CD14-positive monocyte (primary cell): ENCODE measurements at regions not wholly inside any gene's neighbourhood (a gene's known extent, or its start where the extent isn't known, plus 50 kb on each side); places are given as distances from the start of the nearest gene placed in this dataset.

Experiments
- DNase-seq, 3 donors: peaks; one replicate each; pipeline ENCODE4 v3.0.0-alpha.2; 2011 to 2022
- H2AFZ ChIP-seq: 2 replicates; pipeline ENCODE4 v1.6.0; 2012; ENCODE audit warnings: mild to moderate bottlenecking, low read depth, low read length, inconsistent platforms; ENCODE audit not compliant: insufficient read depth, poor library complexity, severe bottlenecking
- H3K27ac ChIP-seq, 2 donors: 1 replicate in 1 of 2; 2 replicates in 1 of 2; pipeline ENCODE4 v1.5.1; 2012 to 2013; ENCODE audit warnings: low read length in 2 of 2, control low read depth in 1 of 2, inconsistent platforms in 1 of 2, low read depth in 1 of 2, mild to moderate bottlenecking in 1 of 2
- H3K27me3 ChIP-seq, 2 donors: one replicate each; pipeline versions ENCODE4 v1.6.0 to v1.6.1; 2011 to 2013; ENCODE audit warnings: low read length in 2 of 2; ENCODE audit not compliant: control insufficient read depth in 2 of 2, insufficient read depth in 2 of 2
- H3K36me3 ChIP-seq, 2 donors: replicated peaks in 1 of 2; 1 replicate in 1 of 2; 2 replicates in 1 of 2; pipeline versions ENCODE4 v1.5.1 to v1.6.1; 2012 to 2013; ENCODE audit warnings: low read length in 2 of 2, control low read depth in 1 of 2, inconsistent platforms in 1 of 2, mild to moderate bottlenecking in 1 of 2; ENCODE audit not compliant: insufficient read depth in 2 of 2, control insufficient read depth in 1 of 2
- H3K4me1 ChIP-seq, 2 donors: 1 replicate in 1 of 2; 2 replicates in 1 of 2; pipeline versions ENCODE4 v1.5.1 to v1.6.1; 2012 to 2013; ENCODE audit warnings: low read length in 2 of 2, control low read depth in 1 of 2, inconsistent platforms in 1 of 2, mild to moderate bottlenecking in 1 of 2, moderate library complexity in 1 of 2; ENCODE audit not compliant: insufficient read depth in 2 of 2, control insufficient read depth in 1 of 2
- H3K4me2 ChIP-seq: replicated peaks from 2 replicates; pipeline ENCODE3; 2012; ENCODE audit warnings: low read length, moderate library complexity, mild to moderate bottlenecking; ENCODE audit not compliant: poor library complexity, severe bottlenecking; ENCODE audit errors: extremely low read depth
- H3K4me3 ChIP-seq, 3 experiments: fragments of 200-600 bp in 1 of 3; sonication (generic) in 1 of 3; replicated peaks in 1 of 3; 1 replicate in 2 of 3; 2 replicates in 1 of 3; pipeline ENCODE4 v1.5.1; 2011 to 2013; ENCODE audit warnings: low read length in 3 of 3, mild to moderate bottlenecking in 3 of 3, control low read depth in 2 of 3, low read depth in 2 of 3, inconsistent platforms in 1 of 3, moderate library complexity in 1 of 3
- H3K79me2 ChIP-seq: 2 replicates; pipeline ENCODE4 v1.6.0; 2012; ENCODE audit warnings: mild to moderate bottlenecking, control low read depth, inconsistent platforms, low read length, moderate library complexity; ENCODE audit not compliant: insufficient read depth
- H3K9ac ChIP-seq: 2 replicates; pipeline ENCODE4 v1.6.0; 2017; ENCODE audit warnings: low read length, mild to moderate bottlenecking; ENCODE audit not compliant: insufficient read depth, poor library complexity, severe bottlenecking
- H3K9me3 ChIP-seq, 2 donors: replicated peaks in 1 of 2; 1 replicate in 1 of 2; 2 replicates in 1 of 2; pipeline versions ENCODE4 v1.5.1 to v1.6.1; 2012 to 2013; ENCODE audit warnings: low read length in 2 of 2, control low read depth in 1 of 2; ENCODE audit not compliant: control insufficient read depth in 1 of 2, insufficient read depth in 1 of 2
- H4K20me1 ChIP-seq: 2 replicates; pipeline ENCODE4 v1.6.0; 2012; ENCODE audit warnings: mild to moderate bottlenecking, low read length, control low read depth, moderate library complexity; ENCODE audit not compliant: insufficient read depth
- H3K27ac Mint-ChIP-seq, 7 donors: one replicate each; pipeline ENCODE4 v1.8.0; 2020; ENCODE audit warnings: mild to moderate bottlenecking in 7 of 7, mixed read lengths in 7 of 7, moderate library complexity in 6 of 7, inconsistent platforms in 2 of 7
- H3K27me3 Mint-ChIP-seq, 3 donors: one replicate each; pipeline ENCODE4 v1.8.0; 2021 to 2022; ENCODE audit warnings: low read depth in 3 of 3, mild to moderate bottlenecking in 3 of 3, mixed read lengths in 3 of 3, moderate library complexity in 3 of 3, inconsistent platforms in 1 of 3
- H3K36me3 Mint-ChIP-seq, 2 donors: one replicate each; pipeline ENCODE4 v1.8.0; 2020; ENCODE audit warnings: mixed read lengths in 2 of 2, inconsistent platforms in 1 of 2, mild to moderate bottlenecking in 1 of 2
- H3K4me1 Mint-ChIP-seq: one replicate; pipeline ENCODE4 v1.8.0; 2020; ENCODE audit warnings: mild to moderate bottlenecking, mixed read lengths
- H3K4me3 Mint-ChIP-seq, 2 donors: one replicate each; pipeline ENCODE4 v1.8.0; 2020; ENCODE audit warnings: mild to moderate bottlenecking in 2 of 2, mixed read lengths in 2 of 2, moderate library complexity in 1 of 2
- H3K9me3 Mint-ChIP-seq, 7 donors: one replicate each; pipeline ENCODE4 v1.8.0; 2020 to 2022; ENCODE audit warnings: mixed read lengths in 7 of 7, mild to moderate bottlenecking in 6 of 7, moderate library complexity in 6 of 7, inconsistent platforms in 2 of 7
- CTCF ChIP-seq: fragments of 200-600 bp; IDR thresholded peaks from one replicate; pipeline ENCODE4 v1.8.0; 2022; ENCODE audit warnings: antibody characterized with exemption, mild to moderate bottlenecking
- WGBS: methylation state at CpG from one replicate; pipeline ENCODE4 v1.1.5; 2013; ENCODE audit warnings: missing lambda C conversion rate; ENCODE audit not compliant: insufficient coverage; 5-methylcytosine and 5-hydroxymethylcytosine counted together
- intact Hi-C, 2 donors: fragments of 100-400 bp; cut with micrococcal nuclease; formaldehyde crosslinking; loops; one replicate each; pipeline versions ENCODE4 v1.15.0 to v1.15.1; 2023

GRCh38 chr5:29069104-29069402 lies 2030.7 kb upstream of the CDH9 start:
- no peak for TF ChIP-seq CTCF
- no peaks in the 10 kb centered on the region for H3K36me3 ChIP-seq
- H3K4me1 ChIP-seq, result no peaks in the 10 kb centered on the region
- H3K27ac ChIP-seq, result no peak overlapping the region
- no peaks in the 10 kb centered on the region for H4K20me1 ChIP-seq
- 88% methylated on average over 1 of the region's 2 CpGs for WGBS
- Mint-ChIP-seq H3K4me1 (no peaks in the 10 kb centered on the region), H3K27me3 (no peaks in the 10 kb centered on the region), H3K9me3 (peaks cover 0 to 6% (median 2%) of the 10 kb centered on the region in 7 donors), H3K36me3 (no peaks in the 10 kb centered on the region), H3K27ac (no peak overlapping the region), H3K4me3 (no peak overlapping the region)
- H3K4me3 ChIP-seq, result no peak overlapping the region
- no peak overlapping the region for H3K9ac ChIP-seq
- DNase-seq, result no peak
- H3K9me3 ChIP-seq, result peaks cover 0 to 14% of the 10 kb centered on the region in 2 donors
- no peak overlapping the region for H3K4me2 ChIP-seq
- no peaks in the 10 kb centered on the region for H3K27me3 ChIP-seq
- H3K79me2 ChIP-seq, result no peaks in the 10 kb centered on the region
- no peak overlapping the region for H2AFZ ChIP-seq
- intact Hi-C loops, result no loop called here

GRCh38 chr5:29061381-29061780 lies 2023.0 kb upstream of the CDH9 start:
- TF ChIP-seq CTCF, result no peak
- Histone ChIP-seq H3K36me3 (no peaks in the 10 kb centered on the region), H4K20me1 (no peaks in the 10 kb centered on the region), H2AFZ (no peak overlapping the region), H3K9me3 (peaks cover 0 to 9% of the 10 kb centered on the region in 2 donors), H3K4me2 (no peak overlapping the region), H3K79me2 (no peaks in the 10 kb centered on the region), H3K27ac (no peak overlapping the region), H3K27me3 (no peaks in the 10 kb centered on the region), H3K9ac (no peak overlapping the region), H3K4me3 (no peak overlapping the region), H3K4me1 (no peaks in the 10 kb centered on the region)
- Mint-ChIP-seq H3K27ac (no peak overlapping the region), H3K9me3 (peaks cover 0 to 9% (median 4%) of the 10 kb centered on the region in 7 donors), H3K4me1 (no peaks in the 10 kb centered on the region), H3K27me3 (no peaks in the 10 kb centered on the region), H3K4me3 (no peak overlapping the region), H3K36me3 (no peaks in the 10 kb centered on the region)
- no CpG with 5 or more reads among the region's 1 CpG for WGBS
- intact Hi-C loops, result no loop called here
- no peak for DNase-seq
